IPS-18a (cell line): ENCODE measurements at regions not wholly inside any gene's neighbourhood (a gene's known extent, or its start where the extent isn't known, plus 50 kb on each side); places are given as distances from the start of the nearest gene placed in this dataset.
"Not testable (repeated sequence)": the region's sequence is repeated elsewhere in the genome, so short reads cannot be mapped to it uniquely, and the experiment has no call there.

Experiments used
- H3K27ac ChIP-seq: one replicate; pipeline ENCODE4 v1.5.1; 2013; ENCODE audit warnings: low read length
- H3K27me3 ChIP-seq: one replicate; pipeline ENCODE4 v1.6.1; 2013; ENCODE audit warnings: mild to moderate bottlenecking, low read length; ENCODE audit not compliant: control insufficient read depth, insufficient read depth
- H3K36me3 ChIP-seq: one replicate; pipeline ENCODE4 v1.6.1; 2013; ENCODE audit warnings: low read depth, low read length; ENCODE audit not compliant: control insufficient read depth
- H3K4me1 ChIP-seq: one replicate; pipeline ENCODE4 v1.6.1; 2013; ENCODE audit warnings: low read depth, low read length; ENCODE audit not compliant: control insufficient read depth
- H3K4me3 ChIP-seq: one replicate; pipeline ENCODE4 v1.5.1; 2013; ENCODE audit warnings: low read length
- H3K9ac ChIP-seq: one replicate; pipeline ENCODE4 v1.6.1; 2013; ENCODE audit warnings: mild to moderate bottlenecking, low read length, moderate library complexity
- H3K9me3 ChIP-seq: one replicate; pipeline ENCODE4 v1.6.1; 2013; ENCODE audit warnings: low read depth, low read length; ENCODE audit not compliant: control insufficient read depth

GRCh38 chr7:101714097-101714496 is 85.0 kb upstream of the MYL10 start:
- H3K9ac ChIP-seq = no peak overlapping the region
- H3K36me3 ChIP-seq = no peaks in the 10 kb centered on the region
- no peaks in the 10 kb centered on the region for H3K27me3 ChIP-seq
- H3K4me1 ChIP-seq = no peaks in the 10 kb centered on the region
- no peak overlapping the region for H3K27ac ChIP-seq
- H3K9me3 ChIP-seq = no peaks in the 10 kb centered on the region
- no peak overlapping the region for H3K4me3 ChIP-seq

GRCh38 chr7:101717628-101718357 is 88.7 kb upstream of the MYL10 start:
- Histone ChIP-seq H3K9me3 (no peaks in the 10 kb centered on the region), H3K27me3 (no peaks in the 10 kb centered on the region), H3K36me3 (no peaks in the 10 kb centered on the region), H3K4me1 (no peaks in the 10 kb centered on the region), H3K27ac (no peak overlapping the region), H3K9ac (no peak overlapping the region), H3K4me3 (no peak overlapping the region)

GRCh38 chr7:101718363-101719122 is 89.4 kb upstream of the MYL10 start:
- H3K27ac ChIP-seq = no peak overlapping the region

GRCh38 chr7:101719123-101719470 is 90.0 kb upstream of the MYL10 start:
- Histone ChIP-seq H3K27ac (no peak overlapping the region), H3K9me3 (no peaks in the 10 kb centered on the region), H3K4me1 (no peaks in the 10 kb centered on the region), H3K36me3 (no peaks in the 10 kb centered on the region), H3K4me3 (no peak overlapping the region), H3K27me3 (no peaks in the 10 kb centered on the region), H3K9ac (no peak overlapping the region)

More at GRCh38 chr7:101718363-101719122, 89.4 kb upstream of the MYL10 start:
- no peaks in the 10 kb centered on the region for H3K9me3 ChIP-seq
- no peaks in the 10 kb centered on the region for H3K27me3 ChIP-seq
- H3K4me3 ChIP-seq = no peak overlapping the region
- no peak overlapping the region for H3K9ac ChIP-seq
- H3K36me3 ChIP-seq = no peaks in the 10 kb centered on the region
- H3K4me1 ChIP-seq = no peaks in the 10 kb centered on the region

- Histone ChIP-seq H3K9ac (no peak overlapping the region), H3K4me1 (no peaks in the 10 kb centered on the region), H3K36me3 (no peaks in the 10 kb centered on the region), H3K9me3 (no peaks in the 10 kb centered on the region), H3K4me3 (no peak overlapping the region), H3K27me3 (no peaks in the 10 kb centered on the region), H3K27ac (no peak overlapping the region)
Measured at GRCh38 chr7:101720324-101720723, 91.2 kb upstream of the MYL10 start.

- no peaks in the 10 kb centered on the region for H3K27me3 ChIP-seq
- H3K27ac ChIP-seq = no peak overlapping the region
- no peaks in the 10 kb centered on the region for H3K9me3 ChIP-seq
- H3K4me3 ChIP-seq = no peak overlapping the region
- H3K4me1 ChIP-seq = no peaks in the 10 kb centered on the region
- H3K9ac ChIP-seq = no peak overlapping the region
- no peaks in the 10 kb centered on the region for H3K36me3 ChIP-seq
Measured at GRCh38 chr7:101722247-101722646, 93.2 kb upstream of the MYL10 start.

- H3K27ac ChIP-seq = no peak overlapping the region
- no peak overlapping the region for H3K4me3 ChIP-seq
- H3K36me3 ChIP-seq = no peaks in the 10 kb centered on the region
- H3K4me1 ChIP-seq = no peaks in the 10 kb centered on the region
- no peak overlapping the region for H3K9ac ChIP-seq
- no peaks in the 10 kb centered on the region for H3K9me3 ChIP-seq
- no peaks in the 10 kb centered on the region for H3K27me3 ChIP-seq
Measured at GRCh38 chr7:101723835-101724234, 93.6 kb upstream of the CUX1 start.

GRCh38 chr7:101724957-101725356 is 92.5 kb upstream of the CUX1 start:
- Histone ChIP-seq H3K27me3 (no peaks in the 10 kb centered on the region), H3K9ac (no peak overlapping the region), H3K36me3 (no peaks in the 10 kb centered on the region), H3K9me3 (no peaks in the 10 kb centered on the region), H3K27ac (no peak overlapping the region), H3K4me1 (no peaks in the 10 kb centered on the region), H3K4me3 (no peak overlapping the region)

GRCh38 chr7:101725921-101726320 is 91.5 kb upstream of the CUX1 start:
- Histone ChIP-seq H3K9me3 (no peaks in the 10 kb centered on the region), H3K27ac (no peak overlapping the region), H3K9ac (no peak overlapping the region), H3K4me3 (no peak overlapping the region), H3K27me3 (no peaks in the 10 kb centered on the region), H3K36me3 (no peaks in the 10 kb centered on the region), H3K4me1 (no peaks in the 10 kb centered on the region)

- Histone ChIP-seq H3K27ac (no peak overlapping the region), H3K9me3 (no peaks in the 10 kb centered on the region), H3K9ac (no peak overlapping the region), H3K36me3 (no peaks in the 10 kb centered on the region), H3K4me3 (no peak overlapping the region), H3K27me3 (no peaks in the 10 kb centered on the region), H3K4me1 (peaks cover 7% of the 10 kb centered on the region)
Measured at GRCh38 chr7:101727184-101727583, 90.2 kb upstream of the CUX1 start.

- H3K36me3 ChIP-seq = no peaks in the 10 kb centered on the region
- no peak overlapping the region for H3K9ac ChIP-seq
- H3K4me1 ChIP-seq = peaks cover 7% of the 10 kb centered on the region
- H3K27me3 ChIP-seq = no peaks in the 10 kb centered on the region
- H3K4me3 ChIP-seq = no peak overlapping the region
- H3K9me3 ChIP-seq = no peaks in the 10 kb centered on the region
- no peak overlapping the region for H3K27ac ChIP-seq
Measured at GRCh38 chr7:101728128-101728527, 89.3 kb upstream of the CUX1 start.

GRCh38 chr7:101728873-101729240 is 88.6 kb upstream of the CUX1 start:
- H3K9me3 ChIP-seq, H3K27me3 ChIP-seq, H3K4me1 ChIP-seq, H3K4me3 ChIP-seq, H3K36me3 ChIP-seq, H3K27ac ChIP-seq, H3K9ac ChIP-seq: not testable (repeated sequence)
